ENCODE measurements at regions not wholly inside any gene's neighbourhood (a gene's known extent, or its start where the extent isn't known, plus 50 kb on each side); places are given as distances from the start of the nearest gene placed in this dataset.

DNA sequence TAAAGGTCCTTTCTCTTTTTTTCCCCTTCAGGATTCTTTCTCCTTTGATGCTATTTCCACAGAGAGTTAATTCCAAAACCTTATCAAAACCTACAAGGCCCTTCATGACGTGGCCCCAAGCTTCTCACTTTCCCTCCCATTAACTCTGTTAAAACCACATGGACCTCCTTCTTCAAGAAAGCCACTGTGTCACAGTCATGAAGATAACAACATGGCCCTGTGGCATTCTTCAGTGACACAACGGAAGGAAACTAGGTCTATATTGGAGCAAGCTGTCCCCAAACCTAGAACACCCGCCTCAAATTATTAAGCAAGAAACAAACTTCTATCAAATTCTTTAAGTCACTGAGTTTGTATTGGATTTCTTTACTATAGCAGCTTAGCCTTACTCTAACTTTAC lies 611.1 kb downstream of the NUF2 start:
- TF ChIP-seq, protein P1, sequence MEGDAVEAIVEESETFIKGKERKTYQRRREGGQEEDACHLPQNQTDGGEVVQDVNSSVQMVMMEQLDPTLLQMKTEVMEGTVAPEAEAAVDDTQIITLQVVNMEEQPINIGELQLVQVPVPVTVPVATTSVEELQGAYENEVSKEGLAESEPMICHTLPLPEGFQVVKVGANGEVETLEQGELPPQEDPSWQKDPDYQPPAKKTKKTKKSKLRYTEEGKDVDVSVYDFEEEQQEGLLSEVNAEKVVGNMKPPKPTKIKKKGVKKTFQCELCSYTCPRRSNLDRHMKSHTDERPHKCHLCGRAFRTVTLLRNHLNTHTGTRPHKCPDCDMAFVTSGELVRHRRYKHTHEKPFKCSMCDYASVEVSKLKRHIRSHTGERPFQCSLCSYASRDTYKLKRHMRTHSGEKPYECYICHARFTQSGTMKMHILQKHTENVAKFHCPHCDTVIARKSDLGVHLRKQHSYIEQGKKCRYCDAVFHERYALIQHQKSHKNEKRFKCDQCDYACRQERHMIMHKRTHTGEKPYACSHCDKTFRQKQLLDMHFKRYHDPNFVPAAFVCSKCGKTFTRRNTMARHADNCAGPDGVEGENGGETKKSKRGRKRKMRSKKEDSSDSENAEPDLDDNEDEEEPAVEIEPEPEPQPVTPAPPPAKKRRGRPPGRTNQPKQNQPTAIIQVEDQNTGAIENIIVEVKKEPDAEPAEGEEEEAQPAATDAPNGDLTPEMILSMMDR (IDR thresholded peaks at IDR 0.05): no peak
- TF ChIP-seq POLR2A (IDR thresholded peaks at IDR 0.05) (no peak), POLR2AphosphoS5 (IDR thresholded peaks at IDR 0.05; ENCODE audit: insufficient read depth in 1 of 2, low read depth in 1 of 2) (no peak)
